ENCODE measurements at regions not wholly inside any gene's neighbourhood (a gene's known extent, or its start where the extent isn't known, plus 50 kb on each side); places are given as distances from the start of the nearest gene placed in this dataset.

DNA sequence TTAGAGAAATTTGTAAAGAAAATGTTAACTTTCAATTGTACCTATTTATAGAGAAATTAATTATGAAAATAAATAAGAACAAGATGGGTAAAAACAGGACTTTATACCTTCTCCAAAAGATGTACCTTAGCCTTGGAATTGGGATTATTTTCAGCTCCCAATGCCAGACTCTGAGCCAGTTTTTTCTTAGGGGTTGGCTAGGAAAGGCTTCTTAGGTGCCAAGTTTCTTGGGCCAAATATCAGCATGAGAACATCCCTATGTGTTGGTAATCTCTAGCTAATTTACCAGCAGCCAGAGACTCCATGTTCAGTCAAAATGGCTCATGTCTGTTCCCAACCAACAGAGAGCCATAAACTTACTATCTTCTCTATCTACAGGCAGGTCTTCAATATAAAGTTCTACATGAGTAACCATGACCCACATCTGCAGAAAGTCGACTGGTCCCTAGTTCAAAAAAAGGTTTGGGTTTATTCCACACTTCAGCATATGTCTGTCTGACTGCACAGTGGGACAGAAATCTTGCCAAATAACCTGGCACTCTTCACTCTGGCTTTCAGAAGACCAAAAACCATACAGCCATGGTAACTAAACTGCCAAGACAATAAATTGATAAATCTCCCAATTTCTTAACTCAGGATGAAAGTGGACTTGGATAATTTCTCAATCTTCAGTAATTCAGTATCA is 380.5 kb upstream of the RASGEF1B start:
- H3K27ac ChIP-seq, result no peak overlapping the region
- TF ChIP-seq CTCF (conservative IDR thresholded peaks at IDR 0.05), result no peak

DNA sequence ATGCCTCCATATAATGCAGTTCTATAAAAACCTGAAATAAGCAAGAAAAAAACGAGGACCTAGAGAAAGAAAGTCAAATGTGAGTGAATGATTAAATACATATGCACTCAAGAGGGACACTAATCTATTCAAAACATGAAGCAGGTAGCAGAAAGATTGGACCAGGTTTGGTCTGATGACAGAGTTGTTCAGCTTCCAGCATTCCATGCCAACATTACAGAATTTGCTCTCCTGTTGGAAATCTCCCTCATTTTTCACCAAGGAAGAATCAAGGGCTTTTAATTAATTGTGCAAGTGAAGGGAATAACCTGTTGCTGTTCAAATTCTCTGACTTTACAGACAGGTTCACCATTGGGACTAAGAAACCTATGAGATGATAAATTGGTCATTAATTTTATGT is 379.0 kb upstream of the RASGEF1B start:
- no peak for TF ChIP-seq CTCF (conservative IDR thresholded peaks at IDR 0.05)
- no peak overlapping the region for H3K27ac ChIP-seq

- TF ChIP-seq CTCF (conservative IDR thresholded peaks at IDR 0.05), result no peak
- no peak overlapping the region for H3K27ac ChIP-seq
These were observed 374.1 kb upstream of the RASGEF1B start for GRCh38 chr4:81845761-81846160.

DNA sequence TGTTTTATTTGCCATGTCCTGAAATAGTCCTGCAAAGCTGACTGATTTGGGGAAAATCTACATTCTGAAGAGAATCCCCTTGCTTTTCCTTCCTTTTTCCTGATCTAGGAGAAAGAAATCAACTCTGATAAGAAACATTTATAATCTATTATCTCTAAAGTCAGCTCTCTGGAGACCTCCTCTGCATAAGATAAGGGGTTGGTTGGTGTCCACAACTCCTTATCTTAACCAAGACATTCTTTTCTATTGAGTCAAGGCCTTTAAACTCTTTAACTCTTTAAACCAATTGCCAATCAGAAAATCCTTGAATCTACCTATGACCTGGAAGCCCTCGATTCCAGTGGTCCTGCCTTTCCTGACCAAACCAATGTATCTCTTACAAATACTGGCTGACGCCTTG is 373.6 kb upstream of the RASGEF1B start:
- H3K27ac ChIP-seq, result no peak overlapping the region
- no peak for TF ChIP-seq CTCF (conservative IDR thresholded peaks at IDR 0.05)

DNA sequence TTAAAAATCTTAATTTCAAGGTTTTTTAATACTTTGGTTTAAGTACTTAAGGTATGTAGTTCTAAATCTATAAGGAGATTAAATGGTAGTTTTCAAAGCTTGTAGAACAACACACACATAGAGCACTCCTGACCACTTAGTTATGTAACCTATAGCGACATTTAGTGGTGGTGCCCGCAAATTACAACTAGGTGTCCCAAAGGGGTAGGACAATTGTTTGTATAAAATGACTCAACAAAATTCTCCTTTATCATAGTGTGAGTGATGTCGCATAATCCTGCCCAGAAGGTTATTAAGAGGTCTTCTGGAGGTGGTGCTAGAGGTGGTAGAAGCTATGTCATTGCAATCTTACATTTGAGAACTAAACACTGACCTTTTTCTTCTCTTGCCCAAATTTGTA is 373.0 kb upstream of the RASGEF1B start:
- TF ChIP-seq CTCF (conservative IDR thresholded peaks at IDR 0.05), result peak; percentile 89
- no peak overlapping the region for H3K27ac ChIP-seq

DNA sequence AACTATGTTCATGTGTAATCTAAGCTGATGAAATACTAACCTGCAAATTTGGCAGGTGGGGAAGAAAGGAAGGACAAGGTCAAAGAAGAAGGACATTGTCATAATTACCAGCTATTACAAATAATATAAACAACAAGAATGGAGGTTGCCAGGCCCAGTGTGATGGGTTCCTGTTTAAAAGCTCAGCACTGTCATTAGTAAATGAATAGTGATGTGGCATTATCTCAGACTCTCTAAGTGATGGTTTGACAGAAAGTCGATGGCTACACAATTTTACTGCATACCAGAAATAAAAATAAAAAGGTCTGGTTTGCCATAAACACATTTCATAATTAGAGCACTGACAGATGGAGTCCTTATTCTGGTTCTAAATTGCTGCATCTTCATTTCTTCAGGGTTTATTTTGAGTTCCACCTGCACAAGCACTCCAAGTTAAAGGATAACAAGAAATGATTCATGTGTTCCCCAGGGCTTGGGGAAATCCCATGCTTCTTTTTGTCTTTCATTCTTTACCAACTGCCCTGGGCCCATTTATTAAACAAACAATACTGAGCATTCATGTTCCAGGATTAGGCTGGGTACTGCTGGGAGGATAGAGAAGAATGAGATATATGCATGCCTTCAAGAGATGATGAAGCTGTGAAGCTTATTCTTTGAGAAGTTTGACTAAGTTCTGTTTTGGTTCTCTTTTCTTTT is 367.8 kb upstream of the RASGEF1B start:
- no peak for TF ChIP-seq CTCF (conservative IDR thresholded peaks at IDR 0.05)
- no peak overlapping the region for H3K27ac ChIP-seq

DNA sequence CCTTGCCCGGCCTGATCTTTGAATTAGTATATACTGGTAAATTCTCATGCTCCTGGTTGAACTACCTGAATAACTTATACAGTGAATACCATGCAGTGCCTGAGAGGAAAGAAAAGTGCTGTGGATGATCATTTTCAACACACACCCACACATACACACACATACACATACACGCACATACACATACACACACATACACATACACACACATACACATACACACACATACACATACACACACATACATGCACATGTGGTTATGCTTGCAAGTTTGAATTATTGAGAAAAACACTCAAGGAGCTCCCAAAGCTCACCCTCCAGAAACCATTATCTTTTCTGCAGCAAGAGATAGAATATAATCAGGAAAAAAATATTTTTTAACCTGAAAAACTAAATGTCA is 366.9 kb upstream of the RASGEF1B start:
- H3K27ac ChIP-seq, result no peak overlapping the region
- TF ChIP-seq CTCF (conservative IDR thresholded peaks at IDR 0.05), result no peak

All from VCaP (cell line).